ENCODE measurements at regions not wholly inside any gene's neighbourhood (a gene's known extent, or its start where the extent isn't known, plus 50 kb on each side); places are given as distances from the start of the nearest gene placed in this dataset.

DNA sequence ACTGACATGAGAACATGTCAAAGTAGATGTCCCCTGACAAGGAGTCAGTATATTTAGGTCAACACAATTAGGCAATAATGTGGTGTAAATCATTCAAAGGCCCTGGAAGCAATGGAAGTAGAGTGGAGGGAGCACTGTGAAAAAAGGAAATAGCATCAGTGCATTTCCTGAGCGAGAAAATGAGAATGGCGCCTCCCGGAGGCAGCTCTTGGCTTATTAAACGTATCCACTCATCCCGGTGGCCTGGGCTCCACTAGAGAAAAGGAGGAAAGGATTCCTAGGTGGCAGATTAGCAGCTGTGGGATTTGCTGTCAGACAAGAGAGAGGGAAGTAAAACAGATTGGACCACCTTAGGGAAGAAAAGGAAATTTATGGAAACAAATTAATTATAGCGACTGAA, 173.7 kb upstream of the TMTC4 start:
- TF ChIP-seq CTCF (optimal IDR thresholded peaks at IDR 0.05 in 1 of 3, IDR thresholded peaks at IDR 0.05 in 1 of 3, conservative IDR thresholded peaks at IDR 0.05 in 1 of 3; ENCODE audit: extremely low read depth in 1 of 3, insufficient read depth in 2 of 3, low read length in 3 of 3), result no peak
- TF ChIP-seq EZH2 (IDR thresholded peaks at IDR 0.05; ENCODE audit: low read length), result no peak
